ENCODE measurements at regions not wholly inside any gene's neighbourhood (a gene's known extent, or its start where the extent isn't known, plus 50 kb on each side); places are given as distances from the start of the nearest gene placed in this dataset.

DNA sequence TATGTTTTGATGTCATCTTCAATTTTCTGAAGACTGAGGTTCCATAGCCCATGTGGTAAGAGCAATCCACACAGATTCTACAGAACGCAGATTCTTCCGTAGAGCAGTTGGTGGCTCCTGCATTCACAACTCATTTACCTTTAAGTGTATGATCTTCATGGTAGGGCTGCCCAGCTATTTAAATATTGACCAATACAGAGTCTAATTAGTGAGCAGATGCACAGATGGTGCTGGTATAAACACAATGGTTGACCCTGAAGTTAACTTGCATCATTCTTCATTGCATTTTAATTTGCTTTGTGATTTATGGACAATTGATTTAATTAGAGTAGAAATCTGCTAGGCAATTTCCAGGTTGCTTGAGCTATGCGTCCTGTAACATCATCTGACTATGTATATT lies 269.2 kb downstream of the SQOR start (continued):
- TF ChIP-seq, protein P1, sequence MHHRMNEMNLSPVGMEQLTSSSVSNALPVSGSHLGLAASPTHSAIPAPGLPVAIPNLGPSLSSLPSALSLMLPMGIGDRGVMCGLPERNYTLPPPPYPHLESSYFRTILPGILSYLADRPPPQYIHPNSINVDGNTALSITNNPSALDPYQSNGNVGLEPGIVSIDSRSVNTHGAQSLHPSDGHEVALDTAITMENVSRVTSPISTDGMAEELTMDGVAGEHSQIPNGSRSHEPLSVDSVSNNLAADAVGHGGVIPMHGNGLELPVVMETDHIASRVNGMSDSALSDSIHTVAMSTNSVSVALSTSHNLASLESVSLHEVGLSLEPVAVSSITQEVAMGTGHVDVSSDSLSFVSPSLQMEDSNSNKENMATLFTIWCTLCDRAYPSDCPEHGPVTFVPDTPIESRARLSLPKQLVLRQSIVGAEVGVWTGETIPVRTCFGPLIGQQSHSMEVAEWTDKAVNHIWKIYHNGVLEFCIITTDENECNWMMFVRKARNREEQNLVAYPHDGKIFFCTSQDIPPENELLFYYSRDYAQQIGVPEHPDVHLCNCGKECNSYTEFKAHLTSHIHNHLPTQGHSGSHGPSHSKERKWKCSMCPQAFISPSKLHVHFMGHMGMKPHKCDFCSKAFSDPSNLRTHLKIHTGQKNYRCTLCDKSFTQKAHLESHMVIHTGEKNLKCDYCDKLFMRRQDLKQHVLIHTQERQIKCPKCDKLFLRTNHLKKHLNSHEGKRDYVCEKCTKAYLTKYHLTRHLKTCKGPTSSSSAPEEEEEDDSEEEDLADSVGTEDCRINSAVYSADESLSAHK (CRISPR knock-in tag; IDR thresholded peaks at IDR 0.05; ENCODE audit: borderline replicate concordance) = no peak
- TF ChIP-seq RARG (CRISPR knock-in tag; IDR thresholded peaks at IDR 0.05; ENCODE audit: low read depth) (no peak), ZNF773 (CRISPR knock-in tag; IDR thresholded peaks at IDR 0.05; ENCODE audit: borderline replicate concordance) (no peak), NONO (IDR thresholded peaks at IDR 0.05) (no peak), NONO (CRISPR knock-in tag; conservative IDR thresholded peaks at IDR 0.05) (no peak), ZNF790 (CRISPR knock-in tag; IDR thresholded peaks at IDR 0.05; ENCODE audit: borderline replicate concordance) (no peak), ISX (CRISPR knock-in tag; conservative IDR thresholded peaks at IDR 0.05) (no peak), TBX2 (CRISPR knock-in tag; IDR thresholded peaks at IDR 0.05; ENCODE audit: borderline replicate concordance) (no peak), ZNF556 (CRISPR knock-in tag; IDR thresholded peaks at IDR 0.05; ENCODE audit: borderline replicate concordance) (no peak), HNRNPL (IDR thresholded peaks at IDR 0.05; ENCODE audit: low read depth, low read length) (no peak), BRCA1 (CRISPR knock-in tag; IDR thresholded peaks at IDR 0.05) (no peak), ZNF547 (CRISPR knock-in tag; IDR thresholded peaks at IDR 0.05) (no peak)
- TF ChIP-seq, protein P2, sequence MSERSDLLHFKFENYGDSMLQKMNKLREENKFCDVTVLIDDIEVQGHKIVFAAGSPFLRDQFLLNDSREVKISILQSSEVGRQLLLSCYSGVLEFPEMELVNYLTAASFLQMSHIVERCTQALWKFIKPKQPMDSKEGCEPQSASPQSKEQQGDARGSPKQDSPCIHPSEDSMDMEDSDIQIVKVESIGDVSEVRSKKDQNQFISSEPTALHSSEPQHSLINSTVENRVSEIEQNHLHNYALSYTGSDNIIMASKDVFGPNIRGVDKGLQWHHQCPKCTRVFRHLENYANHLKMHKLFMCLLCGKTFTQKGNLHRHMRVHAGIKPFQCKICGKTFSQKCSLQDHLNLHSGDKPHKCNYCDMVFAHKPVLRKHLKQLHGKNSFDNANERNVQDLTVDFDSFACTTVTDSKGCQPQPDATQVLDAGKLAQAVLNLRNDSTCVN (CRISPR knock-in tag; IDR thresholded peaks at IDR 0.05; ENCODE audit: borderline replicate concordance) = no peak
